SK-N-SH (cell line): ENCODE measurements at regions not wholly inside any gene's neighbourhood (a gene's known extent, or its start where the extent isn't known, plus 50 kb on each side); places are given as distances from the start of the nearest gene placed in this dataset.

Experiments
- CTCF ChIA-PET: fragments of 300-600, 350-600 bp; formaldehyde crosslinking; extraction: SDS; loops from one replicate; lab custom pipeline; 2021; lab: Yijun Ruan, JAX
- POLR2A ChIA-PET: fragments of 350-600 bp; sonication (Branson Sonifier 250); formaldehyde crosslinking; extraction: SDS; loops from one replicate; lab custom pipeline; 2020; ENCODE audit warnings: antibody characterized with exemption, inconsistent platforms; lab: Yijun Ruan, JAX
- DNase-seq: peaks from one replicate; pipeline ENCODE4 v3.0.0; 2012
- H2AFZ ChIP-seq: fragments of 200-600 bp; sonication (generic); 2 replicates; pipeline ENCODE4 v1.8.1; 2016; ENCODE audit warnings: antibody characterized with exemption, mild to moderate bottlenecking, low read depth
- H3F3A ChIP-seq: fragments of 200-600 bp; sonication (generic); replicated peaks from 2 replicates; pipeline ENCODE3; 2016; ENCODE audit warnings: antibody characterized with exemption, mild to moderate bottlenecking; ENCODE audit not compliant: insufficient read depth
- H3K27ac ChIP-seq, 2 experiments: fragments of 200-500 bp in 1 of 2; fragments of 200-600 bp in 1 of 2; sonication (Bioruptor generic) in 1 of 2; sonication (generic), shearing (Covaris generic) in 1 of 2; 2 replicates each; pipeline versions ENCODE4 v1.5.1 to v1.6.1; 2014 to 2016; ENCODE audit warnings: low read depth in 2 of 2, inconsistent platforms in 1 of 2, low read length in 1 of 2, mild to moderate bottlenecking in 1 of 2, mixed read lengths in 1 of 2
- H3K27me3 ChIP-seq: fragments of 200-600 bp; sonication (generic), shearing (Covaris generic); 2 replicates; pipeline ENCODE4 v1.6.1; 2016; ENCODE audit warnings: mixed run types; ENCODE audit not compliant: insufficient read depth
- H3K36me3 ChIP-seq, 2 experiments: fragments of 200-500 bp in 1 of 2; fragments of 200-600 bp in 1 of 2; sonication (Bioruptor generic) in 1 of 2; sonication (generic) in 1 of 2; replicated peaks in 1 of 2; 2 replicates each; pipeline versions ENCODE3 to v1.5.1; 2014 to 2016; ENCODE audit warnings: low read length in 1 of 2, mild to moderate bottlenecking in 1 of 2; ENCODE audit not compliant: insufficient read depth in 2 of 2, control insufficient read depth in 1 of 2
- H3K4me1 ChIP-seq, 2 experiments: fragments of 200-500 bp in 1 of 2; fragments of 200-600 bp in 1 of 2; sonication (Bioruptor generic) in 1 of 2; sonication (generic), shearing (Covaris generic) in 1 of 2; 2 replicates each; pipeline versions ENCODE4 v1.5.1 to v1.6.1; 2014 to 2016; ENCODE audit warnings: low read depth in 1 of 2, low read length in 1 of 2, mixed run types in 1 of 2; ENCODE audit not compliant: insufficient read depth in 2 of 2, control insufficient read depth in 1 of 2
- H3K4me2 ChIP-seq: fragments of 200-600 bp; sonication (generic), shearing (Covaris generic); 2 replicates; pipeline ENCODE4 v1.6.1; 2017; ENCODE audit warnings: mixed run types
- H3K4me3 ChIP-seq, 2 experiments: fragments of 200-500 bp in 1 of 2; fragments of 200-600 bp in 1 of 2; sonication (Bioruptor generic) in 1 of 2; sonication (generic), shearing (Covaris generic) in 1 of 2; 2 replicates each; pipeline versions ENCODE4 v1.5.1 to v1.8.1; 2014 to 2016; ENCODE audit warnings: low read depth in 2 of 2, inconsistent platforms in 1 of 2, low read length in 1 of 2, mild to moderate bottlenecking in 1 of 2, mixed read lengths in 1 of 2, moderate library complexity in 1 of 2
- H3K79me2 ChIP-seq: fragments of 200-600 bp; sonication (generic); 2 replicates; pipeline ENCODE4 v1.8.1; 2017; ENCODE audit warnings: mild to moderate bottlenecking; ENCODE audit not compliant: insufficient read depth
- H3K9ac ChIP-seq: fragments of 200-600 bp; sonication (generic); 2 replicates; pipeline ENCODE4 v1.6.1; 2017; ENCODE audit warnings: mixed run types
- H3K9me2 ChIP-seq: fragments of 200-600 bp; sonication (generic); 2 replicates; pipeline ENCODE4 v1.6.1; 2017; ENCODE audit warnings: mixed run types
- H3K9me3 ChIP-seq: fragments of 200-600 bp; sonication (generic); 2 replicates; pipeline ENCODE4 v1.6.1; 2017; ENCODE audit warnings: mixed run types, mild to moderate bottlenecking, moderate library complexity
- H4K20me1 ChIP-seq: fragments of 200-600 bp; sonication (generic); 2 replicates; pipeline ENCODE4 v1.6.1; 2017; ENCODE audit warnings: mild to moderate bottlenecking, mixed run types; ENCODE audit not compliant: insufficient read depth
- CTCF ChIP-seq: fragments of 200-600 bp; sonication (generic); IDR thresholded peaks from 2 replicates; pipeline ENCODE4 v1.6.1; 2017; ENCODE audit warnings: antibody characterized with exemption, mild to moderate bottlenecking, moderate library complexity
- JUND ChIP-seq: IDR thresholded peaks from 2 replicates; pipeline ENCODE4 v1.4.0; 2012
- MXI1 ChIP-seq: IDR thresholded peaks from 2 replicates; pipeline ENCODE4 v1.6.1; 2012; ENCODE audit warnings: mild to moderate bottlenecking, low read depth, low read length, improper control_type of control experiment
- NRF1 ChIP-seq: IDR thresholded peaks from 2 replicates; pipeline ENCODE4 v1.6.1; 2012; ENCODE audit warnings: low read depth, mild to moderate bottlenecking, low read length
- RAD21 ChIP-seq: IDR thresholded peaks from 2 replicates; pipeline ENCODE4 v1.6.1; 2012; ENCODE audit warnings: mild to moderate bottlenecking, low read length
- RXRA ChIP-seq: IDR thresholded peaks from 2 replicates; pipeline ENCODE4 v1.4.0; 2012; ENCODE audit warnings: low read depth, mild to moderate bottlenecking, borderline replicate concordance
- SMC3 ChIP-seq: IDR thresholded peaks from 2 replicates; pipeline ENCODE4 v1.6.1; 2012; ENCODE audit warnings: low read depth, low read length, improper control_type of control experiment
- TAF1 ChIP-seq: IDR thresholded peaks from 2 replicates; pipeline ENCODE4 v1.6.1; 2012; ENCODE audit warnings: low read depth, mild to moderate bottlenecking, low read length, moderate library complexity, borderline replicate concordance
- TCF12 ChIP-seq: IDR thresholded peaks from 2 replicates; pipeline ENCODE4 v1.4.0; 2012
- WGBS: methylation state at CpG from one replicate; pipeline ENCODE4 v1.1.6; 2017; ENCODE audit warnings: low lambda C conversion rate; 5-methylcytosine and 5-hydroxymethylcytosine counted together

GRCh38 chr4:106698621-106699195 is 330.1 kb upstream of the GIMD1 start (continued):
- no peak for TF ChIP-seq RAD21
- no peak for TF ChIP-seq MXI1
- TF ChIP-seq SMC3 = no peak

- Histone ChIP-seq H4K20me1 (no peaks in the 10 kb centered on the region), H3K4me3 (no peak overlapping the region), H3K79me2 (no peaks in the 10 kb centered on the region), H3K36me3 (no peaks in the 10 kb centered on the region), H3K9me3 (no peaks in the 10 kb centered on the region), H3K27ac (no peak overlapping the region), H3K4me2 (no peak overlapping the region), H3K4me1 (no peaks in the 10 kb centered on the region), H2AFZ (no peak overlapping the region), H3K9ac (no peak overlapping the region), H3K9me2 (no peaks in the 10 kb centered on the region), H3F3A (peaks cover 5% of the 10 kb centered on the region), H3K27me3 (no peaks in the 10 kb centered on the region)
- no peak for DNase-seq
- ChIA-PET POLR2A (no interaction called here), CTCF (no interaction called here)
- WGBS = 56% methylated on average over 4 of the region's 4 CpGs
- TF ChIP-seq JUND = no peak
Measured at GRCh38 chr4:106695501-106696262, 327.1 kb upstream of the GIMD1 start.

GRCh38 chr4:106694232-106694631 is 325.7 kb upstream of the GIMD1 start:
- Histone ChIP-seq H3K9me2 (no peaks in the 10 kb centered on the region), H2AFZ (no peak overlapping the region), H3K27ac (no peak overlapping the region), H3K27me3 (no peaks in the 10 kb centered on the region), H3K4me3 (no peak overlapping the region), H3K36me3 (no peaks in the 10 kb centered on the region)
- no peak for DNase-seq
- POLR2A ChIA-PET = no interaction called here
- TF ChIP-seq NRF1 = no peak
- no peak for TF ChIP-seq TCF12
- no peak for TF ChIP-seq RAD21
- TF ChIP-seq RXRA = no peak
- no peak for TF ChIP-seq SMC3
- TF ChIP-seq, all 33 proteins: peak for 0
- Histone ChIP-seq H3K4me2 (no peak overlapping the region), H3F3A (peaks cover 11% of the 10 kb centered on the region), H3K4me1 (no peaks in the 10 kb centered on the region), H4K20me1 (no peaks in the 10 kb centered on the region), H3K79me2 (no peaks in the 10 kb centered on the region), H3K9ac (no peak overlapping the region), H3K9me3 (no peaks in the 10 kb centered on the region)
- WGBS = 70% methylated on average over 2 of the region's 2 CpGs
- CTCF ChIA-PET = no interaction called here

DNA sequence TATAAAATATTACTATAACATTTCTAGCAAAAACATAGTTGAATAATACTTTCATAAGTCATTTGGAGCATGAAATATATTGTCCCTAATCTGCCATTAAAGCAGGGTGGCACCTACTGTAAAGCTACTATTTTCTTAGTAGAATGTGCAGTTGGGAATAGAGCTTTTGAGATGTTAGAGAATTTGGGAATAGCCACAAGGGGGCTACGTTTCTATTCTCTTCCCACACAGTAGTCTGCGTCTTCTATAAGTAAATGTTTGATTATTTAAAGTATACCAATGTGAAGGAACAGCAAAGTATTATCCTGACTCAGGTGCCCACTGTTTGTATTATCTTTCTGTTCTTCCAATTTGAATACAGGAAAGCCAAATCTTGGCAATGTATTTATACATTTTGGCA is 323.2 kb upstream of the GIMD1 start:
- no peaks in the 10 kb centered on the region for H3K9me3 ChIP-seq
- ChIA-PET CTCF (interaction anchor here (1.0 to 2.0 kb wide), 3 partner anchors 14 to 342 kb away, joined by 3 to 4 read pairs (median 3); no protein-coding TSS in a partner anchor), POLR2A (no interaction called here)
- peaks cover 11% of the 10 kb centered on the region for H3F3A ChIP-seq
- H3K27ac ChIP-seq = no peak overlapping the region
- no peaks in the 10 kb centered on the region for H3K9me2 ChIP-seq
- H3K27me3 ChIP-seq = no peaks in the 10 kb centered on the region
- TF ChIP-seq RAD21 (peak; percentile 54), CTCF (peak; percentile 47), TAF1 (no peak)
- no peak overlapping the region for H3K4me3 ChIP-seq
- H2AFZ ChIP-seq = no peak overlapping the region
- no peaks in the 10 kb centered on the region for H3K79me2 ChIP-seq
- H4K20me1 ChIP-seq = no peaks in the 10 kb centered on the region
- no peaks in the 10 kb centered on the region for H3K4me1 ChIP-seq
- no peak overlapping the region for H3K9ac ChIP-seq
- no peaks in the 10 kb centered on the region for H3K36me3 ChIP-seq
- 28% methylated on average over 2 of the region's 2 CpGs for WGBS
- no peak overlapping the region for H3K4me2 ChIP-seq
- peak; percentile 16 for DNase-seq
